ENCODE measurements at regions not wholly inside any gene's neighbourhood (a gene's known extent, or its start where the extent isn't known, plus 50 kb on each side); places are given as distances from the start of the nearest gene placed in this dataset.
A peak's percentile ranks its signal among the peaks of the same experiment; 100 is the strongest.

DNA sequence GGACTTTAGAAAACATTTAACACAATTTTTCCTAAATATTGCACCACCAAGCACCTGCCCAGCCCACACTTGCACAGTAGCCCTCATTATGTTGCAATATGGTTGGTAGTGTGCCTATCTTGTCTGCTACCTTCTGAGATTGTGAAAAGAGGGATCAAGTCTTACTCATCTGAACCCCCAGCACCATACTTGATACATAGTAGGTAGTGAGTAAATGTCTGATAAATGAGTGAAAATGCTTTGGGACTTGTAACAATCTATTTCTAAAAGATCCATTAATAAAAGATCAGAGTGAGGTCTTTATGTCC, 118.4 kb upstream of the MED14 start (continued):
- no peak for TF ChIP-seq TCF7 (CRISPR knock-in tag; IDR thresholded peaks at IDR 0.05; ENCODE audit: low read depth)
- TF ChIP-seq ZNF317 (CRISPR knock-in tag; IDR thresholded peaks at IDR 0.05; ENCODE audit: borderline replicate concordance, low read depth), result no peak

GRCh38 chrX:40854242-40854641, 118.9 kb upstream of the MED14 start:
- Mint-ChIP-seq H3K27me3 (ENCODE audit: low read depth) (peaks cover 2% of the 10 kb centered on the region; the same call in 1 of the 2 replicates), H3K4me1 (peaks cover 58% of the 10 kb centered on the region), H3K27ac (peak overlapping the region; percentile 99), H3K36me3 (peaks cover 3% of the 10 kb centered on the region), H3K9me3 (peaks cover 3% of the 10 kb centered on the region), H3K4me3 (no peak overlapping the region)
- ChIA-PET CTCF (no interaction called here), POLR2A (no interaction called here)
- ATAC-seq (no peak), DNase-seq (ENCODE audit: low spot score) (no peak)
- TF ChIP-seq RELA (CRISPR knock-in tag; IDR thresholded peaks at IDR 0.05; ENCODE audit: borderline replicate concordance), result no peak
- TF ChIP-seq ZNF121 (CRISPR knock-in tag; IDR thresholded peaks at IDR 0.05), result no peak

- POLR2A ChIA-PET, result no interaction called here
- CTCF ChIA-PET, result no interaction called here
- DNase-seq (ENCODE audit: low spot score) (no peak), ATAC-seq (no peak)
- peaks cover 46% of the 10 kb centered on the region for H3K4me1 Mint-ChIP-seq
- peaks cover 15% of the 10 kb centered on the region for H3K9me3 Mint-ChIP-seq
- no peak overlapping the region for H3K4me3 Mint-ChIP-seq
- H3K27ac Mint-ChIP-seq, result peak overlapping the region; percentile 32; the same call in 1 of the 2 replicates
- peaks cover 15% of the 10 kb centered on the region for H3K36me3 Mint-ChIP-seq
- no peaks in the 10 kb centered on the region for H3K27me3 Mint-ChIP-seq (ENCODE audit: low read depth)
- no peak for TF ChIP-seq PRRX2 (CRISPR knock-in tag; IDR thresholded peaks at IDR 0.05)
- TF ChIP-seq E2F1 (CRISPR knock-in tag; IDR thresholded peaks at IDR 0.05), result no peak
- TF ChIP-seq, protein P1, sequence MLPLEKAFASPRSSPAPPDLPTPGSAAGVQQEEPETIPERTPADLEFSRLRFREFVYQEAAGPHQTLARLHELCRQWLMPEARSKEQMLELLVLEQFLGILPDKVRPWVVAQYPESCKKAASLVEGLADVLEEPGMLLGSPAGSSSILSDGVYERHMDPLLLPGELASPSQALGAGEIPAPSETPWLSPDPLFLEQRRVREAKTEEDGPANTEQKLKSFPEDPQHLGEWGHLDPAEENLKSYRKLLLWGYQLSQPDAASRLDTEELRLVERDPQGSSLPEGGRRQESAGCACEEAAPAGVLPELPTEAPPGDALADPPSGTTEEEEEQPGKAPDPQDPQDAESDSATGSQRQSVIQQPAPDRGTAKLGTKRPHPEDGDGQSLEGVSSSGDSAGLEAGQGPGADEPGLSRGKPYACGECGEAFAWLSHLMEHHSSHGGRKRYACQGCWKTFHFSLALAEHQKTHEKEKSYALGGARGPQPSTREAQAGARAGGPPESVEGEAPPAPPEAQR (CRISPR knock-in tag; IDR thresholded peaks at IDR 0.05), result no peak
- no peak for TF ChIP-seq ZNF219 (CRISPR knock-in tag; IDR thresholded peaks at IDR 0.05; ENCODE audit: borderline replicate concordance)
- TF ChIP-seq IRF2 (CRISPR knock-in tag; IDR thresholded peaks at IDR 0.05; ENCODE audit: borderline replicate concordance, low read depth), result no peak
- TF ChIP-seq ATF2 (CRISPR knock-in tag; IDR thresholded peaks at IDR 0.05; ENCODE audit: borderline replicate concordance, low read depth), result no peak
- no peak for TF ChIP-seq ERG (CRISPR knock-in tag; IDR thresholded peaks at IDR 0.05)
- TF ChIP-seq ATF1 (CRISPR knock-in tag; IDR thresholded peaks at IDR 0.05), result no peak
- TF ChIP-seq, protein P2, sequence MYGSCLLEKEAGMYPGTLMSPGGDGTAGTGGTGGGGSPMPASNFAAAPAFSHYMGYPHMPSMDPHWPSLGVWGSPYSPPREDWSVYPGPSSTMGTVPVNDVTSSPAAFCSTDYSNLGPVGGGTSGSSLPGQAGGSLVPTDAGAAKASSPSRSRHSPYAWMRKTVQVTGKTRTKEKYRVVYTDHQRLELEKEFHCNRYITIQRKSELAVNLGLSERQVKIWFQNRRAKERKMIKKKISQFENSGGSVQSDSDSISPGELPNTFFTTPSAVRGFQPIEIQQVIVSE (CRISPR knock-in tag; IDR thresholded peaks at IDR 0.05; ENCODE audit: borderline replicate concordance), result no peak
- TF ChIP-seq, protein P3, sequence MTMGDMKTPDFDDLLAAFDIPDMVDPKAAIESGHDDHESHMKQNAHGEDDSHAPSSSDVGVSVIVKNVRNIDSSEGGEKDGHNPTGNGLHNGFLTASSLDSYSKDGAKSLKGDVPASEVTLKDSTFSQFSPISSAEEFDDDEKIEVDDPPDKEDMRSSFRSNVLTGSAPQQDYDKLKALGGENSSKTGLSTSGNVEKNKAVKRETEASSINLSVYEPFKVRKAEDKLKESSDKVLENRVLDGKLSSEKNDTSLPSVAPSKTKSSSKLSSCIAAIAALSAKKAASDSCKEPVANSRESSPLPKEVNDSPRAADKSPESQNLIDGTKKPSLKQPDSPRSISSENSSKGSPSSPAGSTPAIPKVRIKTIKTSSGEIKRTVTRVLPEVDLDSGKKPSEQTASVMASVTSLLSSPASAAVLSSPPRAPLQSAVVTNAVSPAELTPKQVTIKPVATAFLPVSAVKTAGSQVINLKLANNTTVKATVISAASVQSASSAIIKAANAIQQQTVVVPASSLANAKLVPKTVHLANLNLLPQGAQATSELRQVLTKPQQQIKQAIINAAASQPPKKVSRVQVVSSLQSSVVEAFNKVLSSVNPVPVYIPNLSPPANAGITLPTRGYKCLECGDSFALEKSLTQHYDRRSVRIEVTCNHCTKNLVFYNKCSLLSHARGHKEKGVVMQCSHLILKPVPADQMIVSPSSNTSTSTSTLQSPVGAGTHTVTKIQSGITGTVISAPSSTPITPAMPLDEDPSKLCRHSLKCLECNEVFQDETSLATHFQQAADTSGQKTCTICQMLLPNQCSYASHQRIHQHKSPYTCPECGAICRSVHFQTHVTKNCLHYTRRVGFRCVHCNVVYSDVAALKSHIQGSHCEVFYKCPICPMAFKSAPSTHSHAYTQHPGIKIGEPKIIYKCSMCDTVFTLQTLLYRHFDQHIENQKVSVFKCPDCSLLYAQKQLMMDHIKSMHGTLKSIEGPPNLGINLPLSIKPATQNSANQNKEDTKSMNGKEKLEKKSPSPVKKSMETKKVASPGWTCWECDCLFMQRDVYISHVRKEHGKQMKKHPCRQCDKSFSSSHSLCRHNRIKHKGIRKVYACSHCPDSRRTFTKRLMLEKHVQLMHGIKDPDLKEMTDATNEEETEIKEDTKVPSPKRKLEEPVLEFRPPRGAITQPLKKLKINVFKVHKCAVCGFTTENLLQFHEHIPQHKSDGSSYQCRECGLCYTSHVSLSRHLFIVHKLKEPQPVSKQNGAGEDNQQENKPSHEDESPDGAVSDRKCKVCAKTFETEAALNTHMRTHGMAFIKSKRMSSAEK (CRISPR knock-in tag; IDR thresholded peaks at IDR 0.05; ENCODE audit: borderline replicate concordance), result no peak
- TF ChIP-seq TEAD1 (CRISPR knock-in tag; IDR thresholded peaks at IDR 0.05), result no peak
- TF ChIP-seq NR2C2 (CRISPR knock-in tag; IDR thresholded peaks at IDR 0.05), result no peak
- TF ChIP-seq, protein P4, sequence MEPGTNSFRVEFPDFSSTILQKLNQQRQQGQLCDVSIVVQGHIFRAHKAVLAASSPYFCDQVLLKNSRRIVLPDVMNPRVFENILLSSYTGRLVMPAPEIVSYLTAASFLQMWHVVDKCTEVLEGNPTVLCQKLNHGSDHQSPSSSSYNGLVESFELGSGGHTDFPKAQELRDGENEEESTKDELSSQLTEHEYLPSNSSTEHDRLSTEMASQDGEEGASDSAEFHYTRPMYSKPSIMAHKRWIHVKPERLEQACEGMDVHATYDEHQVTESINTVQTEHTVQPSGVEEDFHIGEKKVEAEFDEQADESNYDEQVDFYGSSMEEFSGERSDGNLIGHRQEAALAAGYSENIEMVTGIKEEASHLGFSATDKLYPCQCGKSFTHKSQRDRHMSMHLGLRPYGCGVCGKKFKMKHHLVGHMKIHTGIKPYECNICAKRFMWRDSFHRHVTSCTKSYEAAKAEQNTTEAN (CRISPR knock-in tag; IDR thresholded peaks at IDR 0.05), result no peak
- TF ChIP-seq, protein P5, sequence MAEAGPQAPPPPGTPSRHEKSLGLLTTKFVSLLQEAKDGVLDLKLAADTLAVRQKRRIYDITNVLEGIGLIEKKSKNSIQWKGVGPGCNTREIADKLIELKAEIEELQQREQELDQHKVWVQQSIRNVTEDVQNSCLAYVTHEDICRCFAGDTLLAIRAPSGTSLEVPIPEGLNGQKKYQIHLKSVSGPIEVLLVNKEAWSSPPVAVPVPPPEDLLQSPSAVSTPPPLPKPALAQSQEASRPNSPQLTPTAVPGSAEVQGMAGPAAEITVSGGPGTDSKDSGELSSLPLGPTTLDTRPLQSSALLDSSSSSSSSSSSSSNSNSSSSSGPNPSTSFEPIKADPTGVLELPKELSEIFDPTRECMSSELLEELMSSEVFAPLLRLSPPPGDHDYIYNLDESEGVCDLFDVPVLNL (CRISPR knock-in tag; IDR thresholded peaks at IDR 0.05; ENCODE audit: borderline replicate concordance, low read depth), result no peak
Observed at GRCh38 chrX:40855411-40855810, 120.1 kb upstream of the MED14 start.
